B cell (primary cell): ENCODE measurements at regions not wholly inside any gene's neighbourhood (a gene's known extent, or its start where the extent isn't known, plus 50 kb on each side); places are given as distances from the start of the nearest gene placed in this dataset.

Source experiments
- ATAC-seq: fragments of 200-7000 bp; cut with Tn5 transposase; one replicate; pipeline ENCODE4 v1.10.0; 2021; ENCODE audit warnings: low read depth, mild to moderate bottlenecking, moderate number of reproducible peaks, moderate library complexity
- CTCF ChIA-PET: fragments of 350-600 bp; sonication (Branson Sonifier 250); formaldehyde crosslinking; loops from one replicate; lab custom pipeline; 2021; ENCODE audit warnings: antibody characterized with exemption, inconsistent platforms; lab: Charles Lee
- POLR2A ChIA-PET: fragments of 350-600 bp; sonication (Branson Sonifier 250); formaldehyde crosslinking; loops from one replicate; lab custom pipeline; 2021; ENCODE audit warnings: antibody characterized with exemption; lab: Charles Lee
- DNase-seq: peaks from one replicate; pipeline ENCODE4 v3.0.0; 2013
- H2AFZ ChIP-seq: 2 replicates; pipeline ENCODE4 v1.6.1; 2012; ENCODE audit warnings: mild to moderate bottlenecking, low read depth, low read length; ENCODE audit not compliant: insufficient read depth, poor library complexity, severe bottlenecking
- H3K27ac ChIP-seq, 2 donors: 1 replicate in 1 of 2; 2 replicates in 1 of 2; pipeline ENCODE4 v1.5.1; 2012 to 2013; ENCODE audit warnings: low read length in 2 of 2, mild to moderate bottlenecking in 2 of 2, moderate library complexity in 1 of 2
- H3K27me3 ChIP-seq, 4 experiments: fragments of 200-600 bp in 1 of 4; sonication (generic) in 1 of 4; replicated peaks in 1 of 4; 1 replicate in 2 of 4; 2 replicates in 2 of 4; pipeline versions ENCODE4 v1.6.1 to v1.7.0; 2013 to 2016; ENCODE audit warnings: low read length in 3 of 4, mild to moderate bottlenecking in 2 of 4, mixed read lengths in 1 of 4, moderate library complexity in 1 of 4; ENCODE audit not compliant: insufficient read depth in 4 of 4, control insufficient read depth in 3 of 4; ENCODE audit errors: control extremely low read depth in 1 of 4
- H3K36me3 ChIP-seq, 2 experiments: replicated peaks in 1 of 2; 1 replicate in 1 of 2; 2 replicates in 1 of 2; pipeline versions ENCODE4 v1.6.1 to v1.7.1; 2013; ENCODE audit warnings: low read length in 1 of 2; ENCODE audit not compliant: insufficient read depth in 2 of 2, control insufficient read depth in 1 of 2; ENCODE audit errors: control extremely low read depth in 1 of 2, extremely low read depth in 1 of 2
- H3K4me1 ChIP-seq, 2 donors: fragments of 200-600 bp in 1 of 2; sonication (generic) in 1 of 2; 1 replicate in 1 of 2; 2 replicates in 1 of 2; pipeline versions ENCODE4 v1.5.1 to v1.6.1; 2013 to 2017; ENCODE audit warnings: low read length in 2 of 2; ENCODE audit not compliant: control insufficient read depth in 2 of 2, insufficient read depth in 2 of 2
- H3K4me2 ChIP-seq: replicated peaks from 2 replicates; pipeline ENCODE3; 2012; ENCODE audit warnings: mild to moderate bottlenecking, low read depth, low read length; ENCODE audit not compliant: poor library complexity, severe bottlenecking
- H3K4me3 ChIP-seq, 5 experiments: fragments of 200-600 bp in 1 of 5; sonication (generic) in 1 of 5; 1 replicate in 3 of 5; 2 replicates in 2 of 5; pipeline versions ENCODE4 v1.5.1 to v1.7.0; 2011 to 2016; ENCODE audit warnings: low read length in 4 of 5, mild to moderate bottlenecking in 4 of 5, low read depth in 2 of 5, control low read depth in 1 of 5, moderate library complexity in 1 of 5; ENCODE audit not compliant: insufficient read depth in 1 of 5; ENCODE audit errors: control extremely low read depth in 1 of 5, extremely low read depth in 1 of 5
- H3K79me2 ChIP-seq: fragments of 200-600 bp; sonication (generic); one replicate; pipeline ENCODE4 v1.6.0; 2016; ENCODE audit warnings: low read length; ENCODE audit not compliant: control insufficient read depth, insufficient read depth
- H3K9ac ChIP-seq: fragments of 200-600 bp; sonication (generic); 2 replicates; pipeline ENCODE4 v1.6.1; 2017; ENCODE audit warnings: mild to moderate bottlenecking, low read length, moderate library complexity
- H3K9me3 ChIP-seq, 3 donors: one replicate each; pipeline versions ENCODE4 v1.6.1 to v1.7.1; 2013; ENCODE audit warnings: low read length in 2 of 3; ENCODE audit not compliant: control insufficient read depth in 2 of 3, insufficient read depth in 1 of 3; ENCODE audit errors: control extremely low read depth in 1 of 3
- H4K20me1 ChIP-seq: 2 replicates; pipeline ENCODE4 v1.6.0; 2012; ENCODE audit warnings: mild to moderate bottlenecking, low read length; ENCODE audit not compliant: insufficient read depth, control insufficient read depth, poor library complexity, severe bottlenecking
- H3K27ac Mint-ChIP-seq: one replicate; pipeline ENCODE4 v1.8.0; 2021; ENCODE audit warnings: mixed read lengths
- H3K27me3 Mint-ChIP-seq: one replicate; pipeline ENCODE4 v1.8.0; 2021; ENCODE audit warnings: mixed read lengths
- H3K4me1 Mint-ChIP-seq: one replicate; pipeline ENCODE4 v1.8.0; 2021; ENCODE audit warnings: mixed read lengths
- H3K4me3 Mint-ChIP-seq: one replicate; pipeline ENCODE4 v1.8.0; 2021; ENCODE audit warnings: mixed read lengths
- H3K9me3 Mint-ChIP-seq: one replicate; pipeline ENCODE4 v1.8.0; 2022; ENCODE audit warnings: mixed read lengths; ENCODE audit not compliant: insufficient read depth
- CTCF ChIP-seq: fragments of 200-600 bp; IDR thresholded peaks from one replicate; pipeline ENCODE4 v1.8.0; 2022; ENCODE audit warnings: antibody characterized with exemption, mild to moderate bottlenecking
- EZH2 ChIP-seq: IDR thresholded peaks from 2 replicates; pipeline ENCODE4 v1.6.1; 2012; ENCODE audit warnings: borderline replicate concordance, low read depth, mild to moderate bottlenecking, moderate library complexity, low read length; ENCODE audit not compliant: insufficient read depth, poor library complexity, severe bottlenecking
- WGBS: methylation state at CpG from one replicate; pipeline ENCODE4 v1.1.5; 2013; ENCODE audit warnings: missing lambda C conversion rate; ENCODE audit not compliant: insufficient coverage; 5-methylcytosine and 5-hydroxymethylcytosine counted together
- intact Hi-C: fragments of 100-400 bp; cut with micrococcal nuclease; formaldehyde crosslinking; loops from one replicate; pipeline ENCODE4 v1.10.0; 2022

GRCh38 chr14:39873791-39874190, 441.6 kb upstream of the FBXO33 start:
- no CpG with 5 or more reads among the region's 1 CpG for WGBS
- Mint-ChIP-seq H3K27ac (no peak overlapping the region), H3K27me3 (no peaks in the 10 kb centered on the region), H3K4me3 (no peak overlapping the region), H3K4me1 (no peaks in the 10 kb centered on the region), H3K9me3 (no peaks in the 10 kb centered on the region)
- CTCF ChIA-PET = no interaction called here
- Histone ChIP-seq H3K9ac (no peak overlapping the region), H4K20me1 (no peaks in the 10 kb centered on the region), H3K79me2 (no peaks in the 10 kb centered on the region), H2AFZ (no peak overlapping the region), H3K4me3 (no peak overlapping the region), H3K9me3 (no peaks in the 10 kb centered on the region), H3K4me1 (no peaks in the 10 kb centered on the region), H3K36me3 (no peaks in the 10 kb centered on the region), H3K27ac (no peak overlapping the region), H3K27me3 (no peaks in the 10 kb centered on the region), H3K4me2 (no peak overlapping the region)
- no peak for ATAC-seq
- no peak for DNase-seq
- TF ChIP-seq EZH2 (no peak), CTCF (no peak)
- intact Hi-C loops = no loop called here
- POLR2A ChIA-PET = no interaction called here

GRCh38 chr14:39868949-39869348, 436.7 kb upstream of the FBXO33 start:
- no peaks in the 10 kb centered on the region for H3K4me1 Mint-ChIP-seq
- POLR2A ChIA-PET = no interaction called here
- DNase-seq (no peak), ATAC-seq (no peak)
- no peak overlapping the region for H3K9ac ChIP-seq
- CTCF ChIA-PET = no interaction called here
- no CpG with 5 or more reads among the region's 1 CpG for WGBS
- H4K20me1 ChIP-seq = no peaks in the 10 kb centered on the region
- no peak overlapping the region for H3K4me3 Mint-ChIP-seq
- peaks cover 0 to 2% (median 0%) of the 10 kb centered on the region in 3 donors for H3K9me3 ChIP-seq
- intact Hi-C loops = no loop called here
- H2AFZ ChIP-seq = no peak overlapping the region
- no peak overlapping the region for H3K4me3 ChIP-seq
- no peak overlapping the region for H3K27ac Mint-ChIP-seq
- H3K36me3 ChIP-seq = no peaks in the 10 kb centered on the region
- H3K27me3 Mint-ChIP-seq = no peaks in the 10 kb centered on the region
- H3K4me2 ChIP-seq = no peak overlapping the region
- H3K4me1 ChIP-seq = no peaks in the 10 kb centered on the region
- TF ChIP-seq EZH2 = no peak
- no peak for TF ChIP-seq CTCF
- H3K79me2 ChIP-seq = no peaks in the 10 kb centered on the region
- H3K27me3 ChIP-seq = no peaks in the 10 kb centered on the region
- no peak overlapping the region for H3K27ac ChIP-seq
- no peaks in the 10 kb centered on the region for H3K9me3 Mint-ChIP-seq
